GM19351 (cell line): ENCODE measurements at regions not wholly inside any gene's neighbourhood (a gene's known extent, or its start where the extent isn't known, plus 50 kb on each side); places are given as distances from the start of the nearest gene placed in this dataset.
A peak's percentile ranks its signal among the peaks of the same experiment; 100 is the strongest.

Source experiments
- ATAC-seq: cut with Tn5 transposase; IDR thresholded peaks from one replicate; pipeline ENCODE4 v1.9.1; 2021; ENCODE audit warnings: mild to moderate bottlenecking, moderate library complexity; ENCODE audit not compliant: unreplicated experiment

- ATAC-seq: no peak
Observed at GRCh38 chr2:221097568-221097915, 474.6 kb downstream of the EPHA4 start.

DNA sequence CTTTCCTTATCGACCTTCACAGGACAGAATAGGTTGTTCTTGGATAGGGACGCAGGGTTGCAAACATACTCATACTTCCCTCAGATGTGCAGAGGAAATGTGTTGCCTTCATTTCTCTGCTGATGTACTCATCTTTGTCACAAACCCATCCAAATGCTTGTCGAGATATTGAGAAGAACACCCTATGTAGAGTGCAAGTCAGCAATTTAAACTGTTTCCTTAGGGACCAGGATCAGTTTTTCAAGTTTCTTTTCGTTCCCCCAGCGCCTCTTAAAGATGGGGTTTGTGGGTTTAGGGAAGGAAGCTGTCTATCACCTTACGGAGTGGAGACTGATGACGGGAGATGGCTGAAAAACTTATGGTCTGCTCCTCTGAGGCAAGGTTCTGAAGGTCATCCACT lies 474.2 kb downstream of the EPHA4 start:
- no peak for ATAC-seq

DNA sequence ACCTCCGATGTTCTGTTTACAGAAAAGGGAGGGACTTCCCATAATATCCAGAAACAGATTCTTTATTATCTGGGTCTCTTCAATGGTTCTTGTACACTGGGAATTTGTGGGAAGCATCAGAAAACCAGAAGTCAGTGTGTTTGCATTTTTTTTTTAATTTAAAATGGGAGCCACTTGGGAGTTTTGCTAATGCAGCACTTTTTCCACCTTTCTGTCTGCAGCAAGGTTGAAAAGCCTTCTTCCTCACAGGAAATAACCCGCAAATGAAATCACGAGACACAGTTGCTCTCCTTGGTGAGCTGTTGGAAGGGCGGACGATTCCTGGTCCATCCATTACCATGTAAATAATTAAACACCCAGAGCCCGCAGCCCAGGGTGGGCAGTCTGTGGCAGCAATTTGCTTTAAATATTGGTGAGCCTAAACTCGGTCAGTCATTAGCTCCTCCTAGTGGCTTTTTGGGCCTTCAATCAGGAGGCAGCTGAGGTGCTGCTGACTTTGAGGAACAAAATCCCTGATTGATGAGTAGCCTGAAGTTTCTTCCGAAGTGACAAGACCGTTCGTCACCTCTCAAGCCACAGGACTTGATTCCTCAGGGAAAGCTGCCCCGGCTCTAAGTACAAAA lies 471.5 kb downstream of the EPHA4 start:
- ATAC-seq: no peak

DNA sequence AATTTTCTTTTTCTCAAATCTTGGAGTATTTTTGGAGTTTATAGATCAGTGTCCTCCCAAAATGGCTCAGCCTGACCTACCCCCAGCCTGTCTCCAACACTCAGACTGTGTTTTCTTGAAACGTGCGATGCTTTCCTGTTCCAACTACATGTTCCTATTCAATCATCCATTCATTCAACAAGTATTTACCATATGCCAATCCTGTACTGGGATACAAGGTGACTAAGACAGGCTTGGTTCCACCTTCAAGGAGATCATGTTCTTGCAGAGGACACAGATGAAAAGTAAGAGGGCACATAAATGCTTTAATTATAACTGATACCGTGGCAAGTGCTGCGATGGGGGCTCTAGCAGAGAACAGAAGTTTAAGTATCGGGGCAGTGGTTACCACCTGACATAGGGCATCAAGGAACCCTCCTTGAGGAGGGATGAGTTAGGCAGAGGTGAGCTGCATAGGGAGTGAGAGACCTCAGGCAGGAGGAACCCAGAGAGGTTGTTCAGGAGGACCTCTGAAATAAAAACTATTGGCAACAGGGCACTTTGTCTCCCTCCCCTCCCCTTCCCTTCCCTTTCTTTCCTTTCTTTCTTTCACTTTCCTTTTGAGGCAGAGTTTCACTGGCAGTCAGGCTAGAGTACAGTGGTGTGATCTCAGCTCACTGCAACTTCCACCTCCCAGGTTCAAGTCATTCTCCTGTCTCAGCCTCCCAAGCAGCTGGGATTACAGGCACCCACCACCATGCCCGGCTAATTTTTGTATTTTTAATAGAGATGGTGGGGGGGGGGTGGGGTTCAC lies 469.0 kb downstream of the EPHA4 start:
- ATAC-seq: peak; percentile 48

DNA sequence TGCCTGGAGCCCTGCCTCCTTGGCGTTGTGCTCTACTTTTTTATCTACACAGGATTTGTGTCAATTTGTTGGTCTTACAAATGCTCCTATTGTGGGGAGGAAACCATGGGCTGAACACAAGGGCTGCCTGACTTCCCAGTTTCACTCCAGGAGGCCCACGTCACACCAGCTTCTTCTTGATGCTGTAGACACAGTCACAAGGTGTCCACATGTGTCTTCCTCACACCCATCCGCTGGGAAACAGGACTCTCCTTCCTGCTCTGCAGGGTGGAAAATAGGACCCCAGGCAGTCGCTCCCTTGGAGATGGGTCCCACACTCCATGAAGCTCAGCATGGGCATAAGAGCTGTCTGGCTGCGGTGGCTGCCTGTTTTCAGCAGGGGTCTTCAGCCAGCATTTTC lies 468.2 kb downstream of the EPHA4 start:
- no peak for ATAC-seq

- no peak for ATAC-seq
Observed at GRCh38 chr2:221104361-221104811, 467.7 kb downstream of the EPHA4 start.

- no peak for ATAC-seq
Observed at GRCh38 chr2:221106241-221106640, 465.9 kb downstream of the EPHA4 start.

- no peak for ATAC-seq
Observed at GRCh38 chr2:221107424-221107823, 464.7 kb downstream of the EPHA4 start.

GRCh38 chr2:221109552-221109951 lies 462.6 kb downstream of the EPHA4 start:
- no peak for ATAC-seq

GRCh38 chr2:221111739-221112138 lies 460.4 kb downstream of the EPHA4 start:
- no peak for ATAC-seq

DNA sequence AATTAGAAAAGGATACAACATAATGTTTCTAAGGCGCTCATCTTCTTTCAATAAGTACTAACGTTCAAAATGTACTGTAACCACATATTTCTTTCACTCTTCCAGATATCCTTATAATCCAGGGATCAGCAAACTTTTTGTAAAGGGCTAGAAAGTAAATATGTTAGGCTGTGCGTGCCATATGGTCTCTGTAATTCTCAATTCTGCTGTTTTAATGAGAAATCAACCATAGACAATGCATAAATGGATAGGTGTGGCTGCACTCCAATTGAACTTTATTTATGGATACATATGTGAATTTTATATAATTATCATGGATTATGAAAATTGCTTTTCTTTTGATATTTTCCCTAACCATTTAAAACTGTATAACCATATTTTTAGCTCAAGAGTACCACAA lies 459.4 kb downstream of the EPHA4 start:
- no peak for ATAC-seq

- ATAC-seq: no peak
Observed at GRCh38 chr2:221115944-221116343, 456.2 kb downstream of the EPHA4 start.

GRCh38 chr2:221120643-221121042 lies 451.5 kb downstream of the EPHA4 start:
- ATAC-seq: peak; percentile 57

- no peak for ATAC-seq
Observed at GRCh38 chr2:221123396-221123795, 448.7 kb downstream of the EPHA4 start.

DNA sequence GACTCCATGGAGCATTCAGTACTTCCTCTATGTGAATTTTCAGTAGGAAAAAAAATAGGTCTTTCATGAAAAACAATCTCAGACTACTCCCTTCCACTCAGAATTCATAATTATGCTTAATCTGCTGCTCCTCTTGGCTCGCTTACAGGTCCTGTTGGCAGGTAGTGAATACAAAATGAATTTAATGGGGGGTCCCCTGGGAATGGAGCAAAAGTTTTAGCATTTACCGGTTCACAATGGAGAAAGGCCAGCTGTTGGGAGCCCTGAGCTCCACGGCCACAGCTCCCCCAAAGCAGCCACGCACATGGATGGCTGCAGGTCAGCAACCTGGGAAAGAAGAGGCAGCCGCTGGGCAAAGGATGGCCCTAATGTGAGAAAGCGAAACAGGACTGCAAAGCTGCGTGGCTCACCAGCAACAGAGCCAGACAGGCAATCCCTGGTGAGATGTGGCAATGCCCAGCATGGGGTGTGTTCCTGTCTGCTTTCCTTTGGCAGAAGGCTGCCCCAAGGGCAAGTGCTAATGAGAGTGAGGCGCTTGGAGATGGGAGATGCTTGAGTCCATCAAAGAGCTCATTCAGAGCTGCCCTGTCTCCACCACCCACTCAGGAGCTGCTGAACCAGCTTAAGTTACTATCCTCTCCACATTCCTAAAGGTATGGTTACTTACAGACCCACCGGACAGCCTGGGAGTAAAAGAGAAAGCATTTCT lies 447.4 kb downstream of the EPHA4 start:
- ATAC-seq: no peak

- ATAC-seq: no peak
Observed at GRCh38 chr2:221125691-221126090, 446.4 kb downstream of the EPHA4 start.

- no peak for ATAC-seq
Observed at GRCh38 chr2:221129657-221130056, 442.4 kb downstream of the EPHA4 start.

DNA sequence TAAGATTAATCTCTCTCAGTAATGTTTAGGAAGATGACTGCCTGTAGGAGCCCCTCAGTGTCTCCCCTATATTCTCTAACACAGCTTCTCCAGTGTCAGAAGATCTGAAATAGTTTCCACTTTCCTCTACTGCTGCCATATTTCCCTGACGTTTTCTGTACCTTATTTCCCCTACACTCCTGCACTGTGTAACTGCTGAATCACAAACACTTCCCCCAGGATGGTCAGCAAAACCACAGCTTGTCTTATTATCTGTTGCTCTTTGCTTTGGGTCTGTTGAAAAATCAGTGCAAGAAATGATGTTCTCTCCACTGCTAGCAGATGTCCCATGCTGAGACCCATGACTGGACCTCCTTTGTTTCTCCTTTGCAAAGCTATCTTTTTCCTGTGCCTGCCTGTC lies 441.7 kb downstream of the EPHA4 start:
- no peak for ATAC-seq

- ATAC-seq: no peak
Observed at GRCh38 chr2:221133941-221134340, 438.2 kb downstream of the EPHA4 start.

DNA sequence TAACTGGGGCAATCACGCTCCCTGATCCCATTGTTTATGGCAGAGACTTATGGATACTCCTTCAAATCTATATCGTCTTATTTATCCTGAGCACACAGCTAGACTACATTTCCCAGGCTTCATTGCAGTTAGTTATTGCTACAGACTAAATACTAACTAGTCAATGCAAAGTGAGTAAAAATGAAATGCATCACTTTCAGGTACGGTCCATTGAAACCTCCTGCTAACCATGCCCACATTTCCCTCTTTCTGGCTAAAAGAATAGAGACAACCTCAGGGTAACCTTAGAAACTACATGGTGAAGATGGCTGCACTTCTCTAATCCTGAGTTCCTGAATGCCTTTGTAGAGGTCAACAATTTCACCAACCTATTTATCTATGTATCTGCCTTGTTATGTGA lies 437.4 kb downstream of the EPHA4 start:
- ATAC-seq: no peak

GRCh38 chr2:221135699-221136098 lies 436.4 kb downstream of the EPHA4 start:
- ATAC-seq: no peak

GRCh38 chr2:221137385-221137784 lies 434.7 kb downstream of the EPHA4 start:
- ATAC-seq: no peak
